Esophagus squamous epithelium (tissue), 5 donors: ENCODE measurements at regions not wholly inside any gene's neighbourhood (a gene's known extent, or its start where the extent isn't known, plus 50 kb on each side); places are given as distances from the start of the nearest gene placed in this dataset.

Experiments
- DNase-seq: peaks from one replicate; lab custom pipeline; 2025; lab: John Stamatoyannopoulos, UW
- H3K27ac ChIP-seq, 4 donors: fragments of 200-600 bp; sonication (generic); one replicate each; pipeline ENCODE4 v1.5.1; 2016 to 2019; ENCODE audit warnings: mild to moderate bottlenecking in 1 of 4
- H3K27me3 ChIP-seq, 4 donors: fragments of 200-600 bp; sonication (generic); 1 replicate in 3 of 4; 2 replicates in 1 of 4; pipeline versions ENCODE4 v1.5.1 to v1.6.0; 2017 to 2021; ENCODE audit warnings: antibody characterized with exemption in 1 of 4
- H3K36me3 ChIP-seq, 3 donors: fragments of 200-600 bp; sonication (generic); one replicate each; pipeline ENCODE4 v1.5.1; 2016 to 2019
- H3K4me1 ChIP-seq, 3 donors: fragments of 200-600 bp; sonication (generic); one replicate each; pipeline ENCODE4 v1.5.1; 2017 to 2019
- H3K4me3 ChIP-seq, 4 donors: fragments of 200-600 bp; sonication (generic); 1 replicate in 3 of 4; 2 replicates in 1 of 4; pipeline ENCODE4 v1.5.1; 2016 to 2019; ENCODE audit warnings: mild to moderate bottlenecking in 2 of 4, moderate library complexity in 1 of 4
- H3K9me3 ChIP-seq, 3 donors: fragments of 200-600 bp; sonication (generic); one replicate each; pipeline ENCODE4 v1.5.1; 2016 to 2019
- CTCF ChIP-seq, 6 experiments: fragments of 450-650 bp in 4 of 6; fragments of 200-600 bp in 2 of 6; sonication (generic) in 2 of 6; IDR thresholded peaks; one replicate each; pipeline ENCODE4 v1.5.1; 2016 to 2019; ENCODE audit warnings: antibody characterized with exemption in 6 of 6, mild to moderate bottlenecking in 4 of 6, moderate library complexity in 4 of 6
- POLR2A ChIP-seq, 4 donors: fragments of 450-650 bp; IDR thresholded peaks; one replicate each; pipeline ENCODE4 v1.6.1; 2017; ENCODE audit warnings: antibody characterized with exemption in 4 of 4, mild to moderate bottlenecking in 4 of 4, moderate library complexity in 3 of 4
- WGBS, 2 donors: methylation state at CpG; one replicate each; pipeline ENCODE4 v1.1.5; 2018; 5-methylcytosine and 5-hydroxymethylcytosine counted together
- intact Hi-C: fragments of 100-400 bp; cut with DNase I; formaldehyde crosslinking; loops from one replicate; pipeline ENCODE4 v1.15.0; 2022
- donor health status: DM: yes; HTN: yes; CAD: no.

- no peaks in the 10 kb centered on the region for H3K9me3 ChIP-seq
- no peaks in the 10 kb centered on the region for H3K4me1 ChIP-seq
- TF ChIP-seq POLR2A (IDR thresholded peaks at IDR 0.05) (no peak), CTCF (IDR thresholded peaks at IDR 0.05) (no peak)
- DNase-seq: no peak
- H3K36me3 ChIP-seq: no peaks in the 10 kb centered on the region
- intact Hi-C loops: loop anchor here (10.0 kb wide), 1 partner anchor 419 kb away; no protein-coding TSS in a partner anchor
- no peaks in the 10 kb centered on the region for H3K27me3 ChIP-seq
- no peak overlapping the region for H3K4me3 ChIP-seq
- H3K27ac ChIP-seq: no peak overlapping the region
These were observed 247.5 kb upstream of the CDH20 start for GRCh38 chr18:61085761-61086160.

- 86 to 87% methylated on average over 4 of the region's 4 CpGs for WGBS, 2 donors
- TF ChIP-seq POLR2A (IDR thresholded peaks at IDR 0.05) (no peak), CTCF (IDR thresholded peaks at IDR 0.05) (no peak)
- intact Hi-C loops: loop anchor here (10.0 kb wide), 1 partner anchor 418 kb away; no protein-coding TSS in a partner anchor
These were observed 246.6 kb upstream of the CDH20 start for GRCh38 chr18:61086657-61087056.

GRCh38 chr18:61091379-61091778 is 241.9 kb upstream of the CDH20 start:
- H3K27me3 ChIP-seq: no peaks in the 10 kb centered on the region
- WGBS, 2 donors: 80 to 95% methylated on average over 1 of the region's 1 CpG
- H3K4me1 ChIP-seq: no peaks in the 10 kb centered on the region
- no peaks in the 10 kb centered on the region for H3K9me3 ChIP-seq
- H3K27ac ChIP-seq: no peak overlapping the region
- H3K36me3 ChIP-seq: no peaks in the 10 kb centered on the region
- intact Hi-C loops: no loop called here
- no peak for TF ChIP-seq CTCF (IDR thresholded peaks at IDR 0.05)
- no peak for TF ChIP-seq POLR2A (IDR thresholded peaks at IDR 0.05)
- H3K4me3 ChIP-seq: no peak overlapping the region
- DNase-seq: no peak

More at GRCh38 chr18:61086657-61087056, 246.6 kb upstream of the CDH20 start:
- Histone ChIP-seq H3K9me3 (no peaks in the 10 kb centered on the region), H3K27me3 (no peaks in the 10 kb centered on the region), H3K4me3 (no peak overlapping the region), H3K27ac (no peak overlapping the region), H3K4me1 (no peaks in the 10 kb centered on the region), H3K36me3 (no peaks in the 10 kb centered on the region)
- no peak for DNase-seq

GRCh38 chr18:61093965-61094364 is 239.3 kb upstream of the CDH20 start:
- intact Hi-C loops: no loop called here
- 65 to 85% methylated on average over 2 of the region's 2 CpGs for WGBS, 2 donors

GRCh38 chr18:61096226-61096625 is 237.0 kb upstream of the CDH20 start:
- H3K27ac ChIP-seq: no peak overlapping the region
- H3K4me3 ChIP-seq: no peak overlapping the region
- intact Hi-C loops: no loop called here
- H3K36me3 ChIP-seq: no peaks in the 10 kb centered on the region
- no peaks in the 10 kb centered on the region for H3K4me1 ChIP-seq
- no peak for DNase-seq
- WGBS, 2 donors: 83 to 84% methylated on average over 2 of the region's 2 CpGs
- no peaks in the 10 kb centered on the region for H3K27me3 ChIP-seq
- H3K9me3 ChIP-seq: no peaks in the 10 kb centered on the region
- TF ChIP-seq POLR2A (IDR thresholded peaks at IDR 0.05) (no peak), CTCF (IDR thresholded peaks at IDR 0.05) (no peak)

More at GRCh38 chr18:61093965-61094364, 239.3 kb upstream of the CDH20 start:
- Histone ChIP-seq H3K27ac (no peak overlapping the region), H3K27me3 (no peaks in the 10 kb centered on the region), H3K4me3 (no peak overlapping the region), H3K9me3 (no peaks in the 10 kb centered on the region), H3K36me3 (no peaks in the 10 kb centered on the region), H3K4me1 (no peaks in the 10 kb centered on the region)
- no peak for TF ChIP-seq CTCF (IDR thresholded peaks at IDR 0.05)
- no peak for DNase-seq
